NCI-H1694 treated with DMSO at 0.1 percent for 48 hours (cell line): ENCODE measurements at regions not wholly inside any gene's neighbourhood (a gene's known extent, or its start where the extent isn't known, plus 50 kb on each side); places are given as distances from the start of the nearest gene placed in this dataset.

Source experiments
- DNase-seq: peaks from one replicate; lab custom pipeline; 2025; lab: John Stamatoyannopoulos, UW

DNA sequence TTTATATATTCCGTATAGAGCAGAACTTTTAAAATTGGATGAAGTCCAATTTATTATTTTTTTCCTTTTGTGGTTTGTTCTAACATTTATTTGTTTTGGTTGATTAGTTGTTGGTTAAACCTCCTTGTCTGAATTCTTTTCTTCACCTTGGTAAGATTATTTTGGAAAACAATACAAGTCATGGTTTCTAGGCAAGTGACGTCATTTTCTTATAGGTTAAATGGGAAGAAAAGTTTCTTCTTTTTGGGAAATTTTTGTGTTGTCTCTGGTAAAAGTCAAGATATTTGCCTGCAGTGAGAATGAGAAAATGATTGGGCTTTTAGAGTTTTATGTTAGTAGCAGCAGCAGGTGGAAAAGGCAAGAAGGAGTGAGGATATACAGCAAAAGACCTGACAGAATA, 197.9 kb downstream of the OTOR start:
- no peak for DNase-seq

- no peak for DNase-seq
These were observed 199.3 kb downstream of the OTOR start for GRCh38 chr20:16947479-16947878.

DNA sequence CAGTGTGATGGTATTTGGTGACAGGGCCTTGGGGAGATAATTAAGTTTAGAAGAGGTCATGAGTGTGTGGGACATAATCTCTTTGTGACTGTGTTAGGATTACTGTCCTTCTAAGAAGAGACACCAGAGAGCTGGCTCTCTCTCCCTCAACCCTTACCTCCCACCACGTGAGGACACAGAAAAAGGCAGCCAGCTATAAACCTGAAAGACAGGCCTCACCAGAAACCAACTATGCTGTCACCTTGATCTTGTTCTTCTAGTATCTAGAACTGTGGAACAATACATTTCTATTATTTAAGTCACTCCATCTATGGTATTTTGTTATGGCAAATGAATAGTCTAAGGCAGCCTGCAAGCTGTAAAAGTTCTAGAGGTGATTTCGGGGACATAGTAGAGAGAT, 203.7 kb downstream of the OTOR start:
- no peak for DNase-seq

- no peak for DNase-seq
These were observed 204.8 kb downstream of the OTOR start for GRCh38 chr20:16952965-16953364.

- no peak for DNase-seq
These were observed 205.7 kb downstream of the OTOR start for GRCh38 chr20:16953858-16954257.

GRCh38 chr20:16955462-16955861, 207.3 kb downstream of the OTOR start:
- DNase-seq: no peak

DNA sequence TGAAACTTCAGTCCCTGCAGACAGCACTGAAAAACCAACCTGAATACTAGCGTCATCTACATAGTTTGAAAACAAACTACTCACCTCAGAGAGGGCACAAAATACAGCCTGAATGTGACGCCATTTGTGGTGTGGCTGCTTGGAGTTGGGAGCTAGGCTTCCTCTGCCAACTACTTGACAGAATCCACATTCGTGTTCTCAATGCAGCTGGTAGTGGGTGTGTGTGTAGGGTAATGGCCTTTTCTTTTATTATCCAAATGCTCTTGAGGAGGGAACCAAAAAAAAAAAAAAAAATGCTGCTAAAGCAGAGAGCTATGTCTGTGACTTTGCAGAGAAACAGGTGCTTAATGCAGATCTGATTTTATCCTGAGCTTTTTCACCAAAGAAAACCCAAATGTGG, 207.8 kb downstream of the OTOR start:
- no peak for DNase-seq

DNA sequence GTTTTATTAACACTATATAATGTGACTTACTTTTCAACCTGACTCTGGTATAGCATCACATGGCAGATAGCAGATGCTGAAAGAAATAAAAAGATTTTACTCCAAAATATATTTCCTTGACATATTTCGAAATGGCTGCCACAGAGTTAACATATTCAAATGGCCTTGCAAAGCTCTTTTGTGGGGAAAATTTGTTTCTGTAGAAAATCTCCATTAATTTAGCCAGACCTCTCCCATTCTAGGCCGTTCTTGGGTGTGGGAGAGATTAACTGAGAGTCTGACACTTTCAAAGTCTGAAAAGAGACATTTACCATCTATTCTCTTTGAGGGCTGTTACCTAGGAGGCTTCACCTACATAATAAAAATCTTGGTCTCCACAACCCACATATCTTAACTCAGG, 217.2 kb downstream of the OTOR start:
- no peak for DNase-seq

GRCh38 chr20:16966276-16966880, 218.2 kb downstream of the OTOR start:
- no peak for DNase-seq

GRCh38 chr20:16968099-16968498, 219.9 kb downstream of the OTOR start:
- no peak for DNase-seq

- DNase-seq: no peak
These were observed 222.6 kb downstream of the OTOR start for GRCh38 chr20:16970776-16971175.

- no peak for DNase-seq
These were observed 226.1 kb downstream of the OTOR start for GRCh38 chr20:16974080-16974854.

GRCh38 chr20:16974855-16975162, 226.7 kb downstream of the OTOR start:
- DNase-seq: no peak

- no peak for DNase-seq
These were observed 227.5 kb downstream of the OTOR start for GRCh38 chr20:16975682-16976081.

- no peak for DNase-seq
These were observed 230.3 kb downstream of the OTOR start for GRCh38 chr20:16978497-16978896.

- no peak for DNase-seq
These were observed 234.1 kb downstream of the OTOR start for GRCh38 chr20:16982091-16982726.

DNA sequence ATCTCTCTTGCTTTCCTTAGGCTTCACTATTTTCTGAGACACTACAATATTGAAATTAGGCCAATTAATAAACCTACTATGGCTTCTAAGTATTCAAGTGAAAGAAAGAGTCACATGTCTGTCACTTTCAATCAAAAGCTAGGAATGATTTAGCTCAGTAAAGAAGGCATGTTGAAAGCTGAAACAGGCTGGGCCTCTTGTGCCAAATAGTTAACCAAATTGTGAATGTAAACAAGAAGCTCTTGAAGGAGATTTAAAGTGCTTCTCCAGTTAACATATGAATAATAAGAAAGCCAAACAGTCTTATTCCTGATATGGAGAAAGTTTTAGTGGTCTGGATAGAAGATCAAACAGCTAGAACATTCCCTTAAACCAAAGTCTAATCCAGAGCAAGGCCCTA, 236.3 kb downstream of the OTOR start:
- DNase-seq: no peak

GRCh38 chr20:17003170-17003870, 223.5 kb upstream of the PCSK2 start:
- DNase-seq: no peak

- no peak for DNase-seq
These were observed 216.7 kb upstream of the PCSK2 start for GRCh38 chr20:17010181-17010580.

DNA sequence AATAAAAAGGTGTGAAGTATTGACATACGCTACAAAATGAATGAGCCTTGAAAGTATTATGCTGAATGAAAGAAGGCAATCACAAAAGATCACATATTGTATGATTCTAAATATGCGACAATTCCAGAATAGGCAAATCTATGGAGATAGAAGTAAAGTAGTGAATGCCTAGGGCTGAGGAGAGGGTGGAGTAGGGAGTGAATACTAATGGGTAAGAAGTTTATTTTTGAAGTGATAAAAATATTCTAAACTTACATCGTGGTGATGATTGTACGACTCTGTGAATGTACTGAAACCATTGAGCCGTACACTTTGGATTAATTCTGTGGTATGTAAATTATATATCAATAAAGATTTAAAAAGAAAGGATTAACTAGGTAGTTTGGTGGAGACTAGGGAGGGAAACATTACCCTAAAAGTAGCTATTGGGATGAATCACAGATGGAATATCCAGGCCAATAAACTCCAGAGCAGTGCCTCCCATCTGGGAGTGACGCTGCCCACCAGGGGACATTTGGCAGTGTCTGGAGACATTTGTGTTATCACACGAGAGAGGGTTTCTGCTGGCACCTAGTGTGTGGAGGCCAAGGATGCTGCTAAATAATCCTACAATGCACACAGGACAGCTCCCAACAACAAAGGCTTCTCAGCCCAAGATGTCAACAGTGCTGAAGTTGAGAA, 214.2 kb upstream of the PCSK2 start:
- no peak for DNase-seq

DNA sequence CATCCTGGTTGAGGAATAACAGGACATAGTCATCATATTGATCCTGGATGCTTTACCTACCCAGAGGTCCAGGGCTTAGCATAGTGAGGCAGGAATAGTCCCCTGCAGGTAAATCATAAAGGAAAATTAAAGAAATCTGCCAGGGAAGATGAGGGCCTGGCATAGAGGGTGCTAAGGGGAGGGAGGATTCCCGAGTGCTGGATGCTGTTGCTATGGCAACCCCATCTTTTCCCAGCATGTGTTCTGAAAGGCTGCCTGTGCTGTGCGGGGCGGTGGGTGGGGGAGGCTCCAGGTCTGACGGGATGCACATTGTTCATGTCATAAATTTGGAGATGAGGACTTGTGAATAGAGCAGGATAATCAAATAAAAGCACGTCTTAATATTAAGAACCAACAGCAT, 212.6 kb upstream of the PCSK2 start:
- DNase-seq: no peak

DNA sequence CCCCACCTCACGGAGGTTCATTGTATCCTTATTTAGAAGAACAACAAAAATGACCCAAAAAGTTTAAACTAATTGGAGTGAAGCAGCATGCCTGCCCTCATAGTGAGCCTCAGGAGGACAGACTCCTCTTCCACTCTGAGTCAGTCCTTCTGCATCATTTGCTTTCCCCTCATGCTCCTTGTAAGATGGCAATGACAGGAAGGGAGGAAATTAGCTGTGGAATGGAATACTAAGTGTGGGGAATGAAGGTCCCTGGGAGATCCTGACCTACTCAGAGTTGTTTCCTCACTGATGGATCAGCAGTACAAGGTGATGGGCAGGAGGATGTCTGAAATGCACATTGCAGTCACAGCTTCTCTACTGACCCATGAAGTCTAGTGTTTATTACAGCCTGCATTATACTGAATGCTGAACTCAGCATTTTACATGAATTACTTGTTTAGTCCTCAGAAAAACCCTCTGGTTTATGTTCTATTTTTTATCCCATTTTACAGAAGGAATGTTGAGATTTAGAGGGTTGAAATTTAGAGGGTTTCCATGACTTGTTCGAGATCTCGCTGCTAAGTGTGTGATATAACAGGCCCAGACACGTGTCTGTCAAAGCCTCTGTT, 212.0 kb upstream of the PCSK2 start:
- no peak for DNase-seq
